Lung (tissue), 11 donors: ENCODE measurements at regions not wholly inside any gene's neighbourhood (a gene's known extent, or its start where the extent isn't known, plus 50 kb on each side); places are given as distances from the start of the nearest gene placed in this dataset.
"Not testable (repeated sequence)": the region's sequence is repeated elsewhere in the genome, so short reads cannot be mapped to it uniquely, and the experiment has no call there.

Experiments used
- ATAC-seq: fragments of 200-7000 bp; cut with Tn5 transposase; one replicate; pipeline ENCODE4 v1.9.1; 2020; ENCODE audit warnings: moderate number of reproducible peaks; ENCODE audit not compliant: insufficient read depth, low FRiP score
- DNase-seq, 3 donors: peaks; one replicate each; pipeline ENCODE4 v3.0.0-alpha.2; 2013 to 2017
- H3K27ac ChIP-seq, 2 donors: one replicate each; pipeline ENCODE4 v1.5.1; 2013; ENCODE audit warnings: mild to moderate bottlenecking in 2 of 2, moderate library complexity in 2 of 2, control low read depth in 1 of 2, inconsistent platforms in 1 of 2, low read depth in 1 of 2, low read length in 1 of 2
- H3K27me3 ChIP-seq, 3 donors: one replicate each; pipeline ENCODE4 v1.5.1; 2013; ENCODE audit warnings: low read length in 2 of 3; ENCODE audit not compliant: control insufficient read depth in 3 of 3, insufficient read depth in 3 of 3
- H3K36me3 ChIP-seq, 4 donors: one replicate each; pipeline ENCODE4 v1.5.1; 2013; ENCODE audit warnings: low read length in 4 of 4, mild to moderate bottlenecking in 1 of 4, moderate library complexity in 1 of 4; ENCODE audit not compliant: control insufficient read depth in 4 of 4, insufficient read depth in 4 of 4
- H3K4me1 ChIP-seq, 5 donors: one replicate each; pipeline ENCODE4 v1.5.1; 2013; ENCODE audit warnings: low read length in 5 of 5, mild to moderate bottlenecking in 2 of 5, moderate library complexity in 1 of 5; ENCODE audit not compliant: control insufficient read depth in 5 of 5, insufficient read depth in 5 of 5
- H3K4me3 ChIP-seq: one replicate; pipeline ENCODE4 v1.5.1; 2013; ENCODE audit warnings: mild to moderate bottlenecking, control low read depth, moderate library complexity
- H3K9ac ChIP-seq, 2 donors: one replicate each; pipeline ENCODE4 v1.5.1; 2013; ENCODE audit warnings: low read length in 2 of 2, control low read depth in 1 of 2; ENCODE audit not compliant: insufficient read depth in 1 of 2
- H3K9me3 ChIP-seq, 4 donors: one replicate each; pipeline ENCODE4 v1.5.1; 2013; ENCODE audit warnings: low read length in 3 of 4, mild to moderate bottlenecking in 1 of 4, moderate library complexity in 1 of 4; ENCODE audit not compliant: control insufficient read depth in 4 of 4, insufficient read depth in 3 of 4
- WGBS, 2 donors: extraction: QIAGEN DNeasy Blood & Tissue Kit; methylation state at CpG; one replicate each; pipeline ENCODE4 v1.1.7; 2013; 5-methylcytosine and 5-hydroxymethylcytosine counted together
- TF ChIP-seq, protein P1 (sequence below): IDR thresholded peaks from 2 replicates; pipeline ENCODE4 v1.5.1; 2012; ENCODE audit warnings: mild to moderate bottlenecking; ENCODE audit errors: control extremely low read depth, extremely low read depth
- donor health status: control.
- donor health status: control.
- donor health status: Bipolar disorder and iron deficiency.
- donor health status: healthy.
- donor health status: DM: yes; HTN: yes; CAD: no.

DNA sequence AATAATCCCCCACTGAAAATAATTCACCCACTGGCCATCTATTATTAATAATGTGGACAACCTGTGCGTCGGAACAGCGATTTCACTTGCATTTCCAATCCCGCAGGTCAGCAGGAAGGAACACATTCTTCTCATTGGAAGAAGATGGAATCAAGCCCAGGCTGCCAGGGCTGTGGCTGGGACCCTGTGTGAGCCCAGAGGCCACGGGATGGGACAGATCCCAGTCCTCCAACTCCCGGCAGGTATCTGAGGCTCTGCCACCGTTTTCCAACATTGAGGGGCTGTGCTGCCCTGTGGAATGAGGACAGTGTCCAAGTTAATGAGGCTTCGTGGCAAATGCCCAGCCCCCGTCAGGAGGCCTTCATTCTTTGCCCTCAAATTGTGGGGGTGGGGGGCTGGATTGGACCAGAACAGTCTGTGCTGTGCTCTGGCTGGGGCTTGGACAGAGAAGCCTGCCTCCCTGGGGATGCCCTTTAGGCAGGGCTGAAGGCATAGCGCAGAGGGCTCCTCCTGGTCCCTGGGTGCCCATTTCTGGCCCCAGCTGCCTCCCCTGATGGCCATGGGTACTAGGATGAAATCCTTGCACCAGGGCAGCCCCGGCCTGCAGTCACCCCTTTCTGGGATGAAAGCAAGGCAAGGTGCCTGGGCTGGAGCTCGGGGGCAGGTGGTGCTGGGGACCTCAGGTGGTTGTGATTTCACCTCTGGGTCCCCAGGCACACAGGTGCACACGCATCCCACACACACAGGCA lies 195.0 kb upstream of the PPP1R26 start:
- Histone ChIP-seq H3K9me3 (peaks cover 0 to 1% (median 0%) of the 10 kb centered on the region in 4 donors), H3K27me3 (peaks cover 0 to 3% (median 0%) of the 10 kb centered on the region in 3 donors), H3K4me3 (no peak overlapping the region), H3K4me1 (peaks cover 0 to 7% (median 4%) of the 10 kb centered on the region in 5 donors), H3K36me3 (no peaks in the 10 kb centered on the region), H3K27ac (no peak overlapping the region), H3K9ac (no peak overlapping the region)
- ATAC-seq (no peak), DNase-seq (no peak)
- TF ChIP-seq, protein P1, sequence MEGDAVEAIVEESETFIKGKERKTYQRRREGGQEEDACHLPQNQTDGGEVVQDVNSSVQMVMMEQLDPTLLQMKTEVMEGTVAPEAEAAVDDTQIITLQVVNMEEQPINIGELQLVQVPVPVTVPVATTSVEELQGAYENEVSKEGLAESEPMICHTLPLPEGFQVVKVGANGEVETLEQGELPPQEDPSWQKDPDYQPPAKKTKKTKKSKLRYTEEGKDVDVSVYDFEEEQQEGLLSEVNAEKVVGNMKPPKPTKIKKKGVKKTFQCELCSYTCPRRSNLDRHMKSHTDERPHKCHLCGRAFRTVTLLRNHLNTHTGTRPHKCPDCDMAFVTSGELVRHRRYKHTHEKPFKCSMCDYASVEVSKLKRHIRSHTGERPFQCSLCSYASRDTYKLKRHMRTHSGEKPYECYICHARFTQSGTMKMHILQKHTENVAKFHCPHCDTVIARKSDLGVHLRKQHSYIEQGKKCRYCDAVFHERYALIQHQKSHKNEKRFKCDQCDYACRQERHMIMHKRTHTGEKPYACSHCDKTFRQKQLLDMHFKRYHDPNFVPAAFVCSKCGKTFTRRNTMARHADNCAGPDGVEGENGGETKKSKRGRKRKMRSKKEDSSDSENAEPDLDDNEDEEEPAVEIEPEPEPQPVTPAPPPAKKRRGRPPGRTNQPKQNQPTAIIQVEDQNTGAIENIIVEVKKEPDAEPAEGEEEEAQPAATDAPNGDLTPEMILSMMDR: no peak
- WGBS, 2 donors: 75 to 82% methylated on average over 13 of the region's 13 CpGs

DNA sequence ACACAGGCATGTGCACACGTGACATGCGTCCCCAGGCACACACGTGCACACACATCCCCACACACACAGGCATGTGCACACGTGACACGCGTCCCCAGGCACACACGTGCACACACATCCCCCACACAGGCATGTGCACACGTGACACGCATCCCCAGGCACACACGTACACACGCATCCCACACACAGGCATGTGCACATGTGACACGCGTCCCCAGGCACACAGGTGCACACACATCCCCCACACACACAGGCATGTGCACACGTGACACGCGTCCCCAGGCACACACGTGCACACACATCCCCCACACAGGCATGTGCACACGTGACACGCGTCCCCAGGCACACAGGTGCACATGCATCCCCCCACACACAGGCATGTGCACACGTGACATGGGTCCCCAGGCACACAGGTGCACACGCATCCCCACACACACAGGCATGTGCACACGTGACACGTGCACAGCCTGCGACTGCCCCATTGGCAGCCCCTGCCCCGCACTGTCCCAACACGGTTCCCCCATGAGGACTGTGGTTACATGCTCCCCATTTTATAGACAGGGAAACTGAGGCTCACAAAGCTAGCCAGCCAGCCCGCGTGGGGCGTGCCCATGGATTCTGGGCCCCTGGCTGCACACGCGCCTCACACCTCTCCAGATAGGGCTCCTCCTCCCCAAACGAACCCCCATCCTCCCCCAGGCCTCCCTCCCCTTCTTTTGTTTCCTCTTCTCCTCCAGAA lies 193.2 kb upstream of the PPP1R26 start:
- H3K27ac ChIP-seq, ATAC-seq, H3K9me3 ChIP-seq, H3K4me3 ChIP-seq, H3K36me3 ChIP-seq, H3K4me1 ChIP-seq, H3K9ac ChIP-seq, H3K27me3 ChIP-seq, DNase-seq: not testable (repeated sequence)
- 90 to 92% methylated on average over 33 of the region's 33 CpGs for WGBS, 2 donors

DNA sequence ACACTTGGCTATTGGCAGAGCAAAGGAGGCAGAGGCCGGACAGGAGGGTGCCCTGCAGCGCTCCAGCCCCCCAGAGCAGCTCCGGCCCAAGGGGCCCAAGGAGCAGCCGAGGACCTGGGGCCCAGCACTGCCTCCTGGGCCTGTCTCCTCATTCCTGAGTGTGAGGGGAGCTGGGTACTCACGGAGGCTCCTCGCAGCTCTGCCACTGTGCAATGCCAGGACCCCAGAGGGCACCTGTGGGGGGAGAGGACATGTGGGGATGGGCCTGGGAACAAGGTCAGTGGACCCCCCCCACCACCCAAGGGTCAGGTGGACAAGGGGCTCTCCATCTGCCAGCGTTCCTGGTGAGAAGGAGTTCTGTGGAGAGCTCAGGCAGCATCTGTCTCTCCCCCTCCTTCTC lies 192.6 kb upstream of the PPP1R26 start:
- peaks cover 0 to 1% (median 0%) of the 10 kb centered on the region in 4 donors for H3K9me3 ChIP-seq

DNA sequence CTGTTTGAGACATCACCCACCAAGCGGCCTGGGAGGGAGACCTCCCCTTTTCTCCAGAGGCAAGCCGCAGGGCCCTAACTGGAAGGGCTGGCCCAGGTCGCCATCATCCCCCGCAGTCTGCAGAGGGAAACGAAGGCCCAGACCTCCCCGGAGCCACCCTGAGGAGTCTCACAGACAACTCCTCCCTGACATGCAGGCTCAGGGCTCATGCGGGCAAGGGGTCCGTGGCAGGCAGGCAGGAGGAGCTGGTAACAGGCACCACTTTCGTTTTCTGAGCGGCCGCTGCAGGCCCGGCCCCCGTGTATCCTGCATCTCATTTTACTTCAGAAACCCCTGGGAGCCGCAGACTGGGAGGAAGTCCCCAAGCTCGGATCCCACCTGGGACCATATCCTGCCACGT lies 192.0 kb upstream of the PPP1R26 start:
- no peak for DNase-seq
- peaks cover 0 to 3% (median 0%) of the 10 kb centered on the region in 3 donors for H3K27me3 ChIP-seq
- no peaks in the 10 kb centered on the region for H3K36me3 ChIP-seq
- 82% methylated on average over 16 of the region's 16 CpGs for WGBS, 2 donors
- no peak for ATAC-seq
- no peak overlapping the region for H3K27ac ChIP-seq
- no peak overlapping the region for H3K4me3 ChIP-seq
- peaks cover 0 to 1% (median 0%) of the 10 kb centered on the region in 4 donors for H3K9me3 ChIP-seq
- no peak overlapping the region for H3K9ac ChIP-seq
- H3K4me1 ChIP-seq: no peaks in the 10 kb centered on the region
- TF ChIP-seq, protein P1: no peak

More for the DNA sequence above, 192.6 kb upstream of the PPP1R26 start:
- H3K27ac ChIP-seq: no peak overlapping the region
- no peak overlapping the region for H3K9ac ChIP-seq
- H3K4me1 ChIP-seq: peaks cover 0 to 4% (median 0%) of the 10 kb centered on the region in 5 donors
- no peaks in the 10 kb centered on the region for H3K36me3 ChIP-seq
- DNase-seq (no peak), ATAC-seq (no peak)
- peaks cover 0 to 3% (median 0%) of the 10 kb centered on the region in 3 donors for H3K27me3 ChIP-seq
- TF ChIP-seq, protein P1: no peak
- 82 to 89% methylated on average over 6 to 7 of the region's 7 CpGs for WGBS, 2 donors
- no peak overlapping the region for H3K4me3 ChIP-seq
